ENCODE measurements at regions not wholly inside any gene's neighbourhood (a gene's known extent, or its start where the extent isn't known, plus 50 kb on each side); places are given as distances from the start of the nearest gene placed in this dataset.

DNA sequence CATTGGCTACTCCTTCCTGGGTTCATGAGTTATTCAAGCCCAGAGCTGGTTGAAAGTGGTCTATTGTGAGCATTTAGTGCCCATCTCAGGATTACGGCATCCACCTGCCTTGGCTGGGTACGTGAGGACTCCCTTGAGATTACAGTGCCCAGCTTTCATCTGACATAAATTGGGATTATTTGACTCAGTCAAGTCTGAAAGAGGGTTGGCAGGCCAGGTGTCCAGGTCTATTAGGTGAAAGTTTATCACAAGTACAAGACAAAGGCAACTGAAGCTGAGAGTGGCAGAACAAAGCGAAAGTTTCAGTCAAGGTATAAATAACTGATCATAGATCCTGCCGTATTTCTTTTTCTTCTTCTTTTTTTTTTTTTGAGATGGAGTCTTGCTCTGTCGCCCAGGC lies 84.6 kb upstream of the ATF7IP start:
- Histone ChIP-seq H4K20me1 (ENCODE audit: insufficient read depth, low read length) (no peaks in the 10 kb centered on the region), H3K79me2 (ENCODE audit: low read length) (no peaks in the 10 kb centered on the region), H3K27ac (ENCODE audit: low read length) (peak overlapping the region; percentile 37; the same call in 1 of the 2 replicates), H3K9ac (ENCODE audit: low read length) (no peak overlapping the region), H3K4me2 (ENCODE audit: low read length) (no peak overlapping the region), H3K36me3 (replicated peaks; ENCODE audit: low read depth, low read length) (peaks cover 39% of the 10 kb centered on the region), H3K4me3 (ENCODE audit: low read length) (no peak overlapping the region), H2AFZ (ENCODE audit: low read depth, low read length) (peak overlapping the region; percentile 34; the same call in 1 of the 2 replicates), H3K4me1 (ENCODE audit: low read length) (peaks cover 33% of the 10 kb centered on the region), H3K9me3 (ENCODE audit: insufficient read depth, low read length) (peaks cover 43% of the 10 kb centered on the region; the same call in 1 of the 2 replicates), H3K27me3 (ENCODE audit: low read depth, low read length) (no peaks in the 10 kb centered on the region)
- no peak for TF ChIP-seq EZH2phosphoT487 (IDR thresholded peaks at IDR 0.05; ENCODE audit: low read depth)
- TF ChIP-seq, protein P1, sequence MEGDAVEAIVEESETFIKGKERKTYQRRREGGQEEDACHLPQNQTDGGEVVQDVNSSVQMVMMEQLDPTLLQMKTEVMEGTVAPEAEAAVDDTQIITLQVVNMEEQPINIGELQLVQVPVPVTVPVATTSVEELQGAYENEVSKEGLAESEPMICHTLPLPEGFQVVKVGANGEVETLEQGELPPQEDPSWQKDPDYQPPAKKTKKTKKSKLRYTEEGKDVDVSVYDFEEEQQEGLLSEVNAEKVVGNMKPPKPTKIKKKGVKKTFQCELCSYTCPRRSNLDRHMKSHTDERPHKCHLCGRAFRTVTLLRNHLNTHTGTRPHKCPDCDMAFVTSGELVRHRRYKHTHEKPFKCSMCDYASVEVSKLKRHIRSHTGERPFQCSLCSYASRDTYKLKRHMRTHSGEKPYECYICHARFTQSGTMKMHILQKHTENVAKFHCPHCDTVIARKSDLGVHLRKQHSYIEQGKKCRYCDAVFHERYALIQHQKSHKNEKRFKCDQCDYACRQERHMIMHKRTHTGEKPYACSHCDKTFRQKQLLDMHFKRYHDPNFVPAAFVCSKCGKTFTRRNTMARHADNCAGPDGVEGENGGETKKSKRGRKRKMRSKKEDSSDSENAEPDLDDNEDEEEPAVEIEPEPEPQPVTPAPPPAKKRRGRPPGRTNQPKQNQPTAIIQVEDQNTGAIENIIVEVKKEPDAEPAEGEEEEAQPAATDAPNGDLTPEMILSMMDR (IDR thresholded peaks at IDR 0.05; ENCODE audit: low read depth, low read length): no peak

- Histone ChIP-seq H3K9me3 (ENCODE audit: insufficient read depth, low read length) (peaks cover 43% of the 10 kb centered on the region; the same call in 1 of the 2 replicates), H3K4me1 (ENCODE audit: low read length) (peaks cover 33% of the 10 kb centered on the region), H3K9ac (ENCODE audit: low read length) (no peak overlapping the region), H3K27ac (ENCODE audit: low read length) (no peak overlapping the region), H4K20me1 (ENCODE audit: insufficient read depth, low read length) (no peaks in the 10 kb centered on the region), H3K4me2 (ENCODE audit: low read length) (no peak overlapping the region), H3K79me2 (ENCODE audit: low read length) (no peaks in the 10 kb centered on the region), H3K36me3 (replicated peaks; ENCODE audit: low read depth, low read length) (peaks cover 39% of the 10 kb centered on the region), H3K27me3 (ENCODE audit: low read depth, low read length) (no peaks in the 10 kb centered on the region), H3K4me3 (ENCODE audit: low read length) (no peak overlapping the region), H2AFZ (ENCODE audit: low read depth, low read length) (no peak overlapping the region)
- TF ChIP-seq EZH2phosphoT487 (IDR thresholded peaks at IDR 0.05; ENCODE audit: low read depth): no peak
- TF ChIP-seq, protein P1 (IDR thresholded peaks at IDR 0.05; ENCODE audit: low read depth, low read length): no peak
Observed at GRCh38 chr12:14281539-14281938, 83.9 kb upstream of the ATF7IP start.

DNA sequence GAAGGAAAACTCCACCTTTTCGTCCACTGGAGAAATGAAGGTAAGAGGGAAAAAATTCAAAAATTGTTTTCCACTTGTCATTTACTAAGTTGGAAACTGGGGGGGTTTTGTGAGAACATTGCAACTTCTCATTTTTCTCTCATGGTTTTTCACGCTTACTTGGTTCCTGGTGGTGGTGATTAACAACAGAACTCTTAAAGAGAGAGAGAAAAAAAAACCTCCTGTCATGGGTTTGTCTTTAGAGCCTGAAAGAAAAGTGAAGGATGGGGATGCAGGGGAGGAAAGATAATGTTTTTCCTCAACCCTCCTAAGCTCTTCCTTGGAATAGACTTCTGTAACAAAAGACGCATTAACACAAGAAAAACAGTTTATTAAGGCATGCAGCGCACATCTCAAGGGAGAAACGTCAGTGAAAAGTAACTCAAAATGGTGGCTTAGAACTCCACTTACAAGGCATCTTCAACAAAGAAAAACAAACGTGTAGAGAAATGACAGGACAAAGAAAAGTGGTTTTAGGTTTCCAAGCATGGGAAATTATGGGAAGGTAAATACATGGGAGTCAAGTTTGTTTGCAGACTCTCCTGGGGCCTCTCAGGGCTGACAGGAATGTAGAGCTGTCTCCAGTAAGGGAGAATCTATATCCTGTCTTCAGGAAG lies 81.9 kb upstream of the ATF7IP start:
- Histone ChIP-seq H3K4me1 (ENCODE audit: low read length) (peaks cover 27% of the 10 kb centered on the region), H3K79me2 (ENCODE audit: low read length) (no peaks in the 10 kb centered on the region), H4K20me1 (ENCODE audit: insufficient read depth, low read length) (no peaks in the 10 kb centered on the region), H3K27me3 (ENCODE audit: low read depth, low read length) (no peaks in the 10 kb centered on the region), H3K4me2 (ENCODE audit: low read length) (peak overlapping the region; percentile 48), H3K9me3 (ENCODE audit: insufficient read depth, low read length) (peaks cover 40% of the 10 kb centered on the region; the same call in 1 of the 2 replicates), H3K36me3 (replicated peaks; ENCODE audit: low read depth, low read length) (peaks cover 29% of the 10 kb centered on the region), H3K4me3 (ENCODE audit: low read length) (peak overlapping the region; percentile 31), H2AFZ (ENCODE audit: low read depth, low read length) (peak overlapping the region; percentile 82), H3K9ac (ENCODE audit: low read length) (peak overlapping the region; percentile 49), H3K27ac (ENCODE audit: low read length) (peak overlapping the region; percentile 87)
- TF ChIP-seq, protein P1 (IDR thresholded peaks at IDR 0.05; ENCODE audit: low read depth, low read length): no peak
- TF ChIP-seq EZH2phosphoT487 (IDR thresholded peaks at IDR 0.05; ENCODE audit: low read depth): no peak

- Histone ChIP-seq H3K27ac (ENCODE audit: low read length) (peak overlapping the region; percentile 87), H2AFZ (ENCODE audit: low read depth, low read length) (peak overlapping the region; percentile 82), H3K9me3 (ENCODE audit: insufficient read depth, low read length) (peaks cover 43% of the 10 kb centered on the region; the same call in 1 of the 2 replicates), H3K27me3 (ENCODE audit: low read depth, low read length) (no peaks in the 10 kb centered on the region), H3K79me2 (ENCODE audit: low read length) (no peaks in the 10 kb centered on the region), H3K9ac (ENCODE audit: low read length) (peak overlapping the region; percentile 47), H3K4me2 (ENCODE audit: low read length) (peak overlapping the region; percentile 48), H3K4me3 (ENCODE audit: low read length) (peak overlapping the region; percentile 31), H3K36me3 (replicated peaks; ENCODE audit: low read depth, low read length) (peaks cover 35% of the 10 kb centered on the region), H3K4me1 (ENCODE audit: low read length) (peaks cover 23% of the 10 kb centered on the region), H4K20me1 (ENCODE audit: insufficient read depth, low read length) (no peaks in the 10 kb centered on the region)
- no peak for TF ChIP-seq EZH2phosphoT487 (IDR thresholded peaks at IDR 0.05; ENCODE audit: low read depth)
- TF ChIP-seq, protein P1 (IDR thresholded peaks at IDR 0.05; ENCODE audit: low read depth, low read length): no peak
Observed at GRCh38 chr12:14284184-14284722, 81.2 kb upstream of the ATF7IP start.

All from OCI-LY3 (cell line).